ENCODE measurements at regions not wholly inside any gene's neighbourhood (a gene's known extent, or its start where the extent isn't known, plus 50 kb on each side); places are given as distances from the start of the nearest gene placed in this dataset.

- H3K27me3 Mint-ChIP-seq, result no peaks in the 10 kb centered on the region
- no peaks in the 10 kb centered on the region for H3K36me3 ChIP-seq (ENCODE audit: insufficient read depth, low read length)
- TF ChIP-seq CTCF (IDR thresholded peaks at IDR 0.05), result no peak
- H3K4me3 ChIP-seq (ENCODE audit: low read length), result no peak overlapping the region
- H3K27ac ChIP-seq (ENCODE audit: low read depth in 1 of 2, low read length in 2 of 2), result no peak overlapping the region
- POLR2A ChIA-PET, result no interaction called here
- no peaks in the 10 kb centered on the region for H3K9me3 ChIP-seq (ENCODE audit: control insufficient read depth in 1 of 2, insufficient read depth in 1 of 2, low read length in 2 of 2)
- no peak overlapping the region for H3K27ac Mint-ChIP-seq
- no peak for DNase-seq
- no peak for ATAC-seq (ENCODE audit: poor library complexity)
- CTCF ChIA-PET, result no interaction called here
- H3K4me1 Mint-ChIP-seq (ENCODE audit: low read depth), result no peaks in the 10 kb centered on the region
- intact Hi-C loops (cut with DNase I, micrococcal nuclease), result loop anchor here in 1 of 2 experiments (1.0 kb wide), 1 partner anchor 11 kb away; no protein-coding TSS in a partner anchor
- no peak overlapping the region for H3K4me3 Mint-ChIP-seq
- no peaks in the 10 kb centered on the region for H3K9me3 Mint-ChIP-seq
- no peaks in the 10 kb centered on the region for H3K27me3 ChIP-seq (ENCODE audit: control insufficient read depth in 1 of 2, insufficient read depth in 2 of 2, low read length in 2 of 2)
- H3K36me3 Mint-ChIP-seq (ENCODE audit: low read depth), result no peaks in the 10 kb centered on the region
- no peaks in the 10 kb centered on the region for H3K4me1 ChIP-seq (ENCODE audit: insufficient read depth, low read length)
Measured at GRCh38 chr17:30588798-30589247, 111.6 kb downstream of the GOSR1 start.

GRCh38 chr17:30586818-30587595 lies 109.8 kb downstream of the GOSR1 start:
- Mint-ChIP-seq H3K27ac (no peak overlapping the region), H3K4me3 (no peak overlapping the region), H3K36me3 (ENCODE audit: low read depth) (no peaks in the 10 kb centered on the region), H3K9me3 (no peaks in the 10 kb centered on the region), H3K27me3 (no peaks in the 10 kb centered on the region), H3K4me1 (ENCODE audit: low read depth) (no peaks in the 10 kb centered on the region)
- Histone ChIP-seq H3K9me3 (ENCODE audit: control insufficient read depth in 1 of 2, insufficient read depth in 1 of 2, low read length in 2 of 2) (no peaks in the 10 kb centered on the region), H3K27ac (ENCODE audit: low read depth in 1 of 2, low read length in 2 of 2) (no peak overlapping the region), H3K4me1 (ENCODE audit: insufficient read depth, low read length) (no peaks in the 10 kb centered on the region), H3K36me3 (ENCODE audit: insufficient read depth, low read length) (no peaks in the 10 kb centered on the region), H3K27me3 (ENCODE audit: control insufficient read depth in 1 of 2, insufficient read depth in 2 of 2, low read length in 2 of 2) (no peaks in the 10 kb centered on the region), H3K4me3 (ENCODE audit: low read length) (no peak overlapping the region)
- ChIA-PET CTCF (interaction anchor here (0.5 kb wide), 1 partner anchor 1321 kb away, joined by 8 read pairs; no protein-coding TSS in a partner anchor), POLR2A (no interaction called here)
- no peak for TF ChIP-seq CTCF (IDR thresholded peaks at IDR 0.05)
- DNase-seq (no peak), ATAC-seq (ENCODE audit: poor library complexity) (no peak)
- intact Hi-C loops (cut with DNase I, micrococcal nuclease), result no loop called here

GRCh38 chr17:30584810-30585209 lies 107.6 kb downstream of the GOSR1 start:
- no peak for ATAC-seq (ENCODE audit: poor library complexity)
- Histone ChIP-seq H3K36me3 (ENCODE audit: insufficient read depth, low read length) (no peaks in the 10 kb centered on the region), H3K27me3 (ENCODE audit: control insufficient read depth in 1 of 2, insufficient read depth in 2 of 2, low read length in 2 of 2) (no peaks in the 10 kb centered on the region), H3K27ac (ENCODE audit: low read depth in 1 of 2, low read length in 2 of 2) (no peak overlapping the region), H3K9me3 (ENCODE audit: control insufficient read depth in 1 of 2, insufficient read depth in 1 of 2, low read length in 2 of 2) (no peaks in the 10 kb centered on the region), H3K4me3 (ENCODE audit: low read length) (no peak overlapping the region), H3K4me1 (ENCODE audit: insufficient read depth, low read length) (no peaks in the 10 kb centered on the region)
- intact Hi-C loops (cut with DNase I, micrococcal nuclease), result no loop called here
- Mint-ChIP-seq H3K4me1 (ENCODE audit: low read depth) (peaks cover 2% of the 10 kb centered on the region), H3K36me3 (ENCODE audit: low read depth) (no peaks in the 10 kb centered on the region), H3K27ac (no peak overlapping the region), H3K27me3 (no peaks in the 10 kb centered on the region), H3K9me3 (no peaks in the 10 kb centered on the region), H3K4me3 (no peak overlapping the region)
- ChIA-PET POLR2A (no interaction called here), CTCF (no interaction called here)
- no peak for DNase-seq
- TF ChIP-seq CTCF (IDR thresholded peaks at IDR 0.05), result no peak
